ENCODE measurements at regions not wholly inside any gene's neighbourhood (a gene's known extent, or its start where the extent isn't known, plus 50 kb on each side); places are given as distances from the start of the nearest gene placed in this dataset.

DNA sequence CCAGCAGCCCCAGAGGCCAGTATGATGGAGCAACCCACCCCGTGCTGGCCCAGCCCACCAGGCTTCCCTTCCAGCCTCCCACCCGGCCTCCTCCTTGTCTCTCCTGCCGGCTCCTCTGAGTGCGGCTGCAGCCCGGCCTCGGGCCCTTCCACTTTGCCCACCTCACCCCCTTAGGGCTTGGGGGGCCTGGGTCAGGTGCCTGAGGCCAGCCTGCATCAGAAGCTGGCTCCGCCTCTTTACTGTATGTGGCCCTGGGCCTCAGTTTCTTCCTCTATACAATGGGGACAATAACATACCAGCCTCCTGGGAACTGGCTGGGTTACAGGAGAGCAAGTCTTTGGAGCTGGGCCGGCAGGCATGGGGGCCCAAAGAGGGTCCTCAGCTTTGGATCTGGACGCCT lies 221.1 kb upstream of the CIBAR2 start:
- no peak overlapping the region for H2BK5ac ChIP-seq (ENCODE audit: insufficient read length, low read length)
- no peak for TF ChIP-seq CTCF (conservative IDR thresholded peaks at IDR 0.05)
- H3K4me2 ChIP-seq (ENCODE audit: insufficient read depth, insufficient read length, low read length): no peak overlapping the region
- no peaks in the 10 kb centered on the region for H3K9me3 ChIP-seq (ENCODE audit: control insufficient read depth, low read depth, low read length)
- no peaks in the 10 kb centered on the region; the same call in 1 of the 2 replicates for H3K79me2 ChIP-seq (ENCODE audit: insufficient read depth, low read length)
- H3K18ac ChIP-seq (ENCODE audit: insufficient read length, low read depth, low read length): no peak overlapping the region
- H3K9me3 Mint-ChIP-seq: peaks cover 3 to 7% of the 10 kb centered on the region in 2 experiments; a peak in 4 of 5 replicates
- H3K4ac ChIP-seq (ENCODE audit: low read depth, low read length): no peak overlapping the region
- no peak for DNase-seq
- no peak overlapping the region for H3K27ac ChIP-seq (ENCODE audit: insufficient read length, low read depth, low read length)
- no peak overlapping the region for H2BK120ac ChIP-seq (ENCODE audit: low read depth, low read length, poor library complexity, severe bottlenecking)
- H3K27me3 ChIP-seq (ENCODE audit: insufficient read depth, low read length): peaks cover 23% of the 10 kb centered on the region; the same call in 1 of the 2 replicates
- no peak overlapping the region for H3K14ac ChIP-seq (ENCODE audit: insufficient read depth, low read length)
- H2BK15ac ChIP-seq (ENCODE audit: low read depth, low read length): no peak overlapping the region
- no peak overlapping the region for H4K5ac ChIP-seq (ENCODE audit: insufficient read length, low read depth, low read length)
- H2BK20ac ChIP-seq (ENCODE audit: low read depth, low read length, poor library complexity, severe bottlenecking): no peak overlapping the region
- peaks cover 12% of the 10 kb centered on the region for H3K23me2 ChIP-seq (ENCODE audit: insufficient read length, low read depth, low read length, poor library complexity, severe bottlenecking)
- peaks cover 49 to 58% of the 10 kb centered on the region in 2 experiments for H3K4me1 Mint-ChIP-seq
- H4K20me1 ChIP-seq (ENCODE audit: control insufficient read depth, insufficient read depth, insufficient read length): peaks cover 2% of the 10 kb centered on the region
- WGBS (ENCODE audit: extremely low coverage, insufficient read length, low lambda C conversion rate): no CpG with 5 or more reads among the region's 9 CpGs
- no peak overlapping the region for H2AK5ac ChIP-seq (ENCODE audit: insufficient read length, low read length)
- no peak overlapping the region for H3T11ph ChIP-seq (ENCODE audit: low read length)
- no peak overlapping the region for H2BK12ac ChIP-seq (ENCODE audit: insufficient read length, low read depth, low read length)
- peaks cover 80% of the 10 kb centered on the region for H3K27me3 Mint-ChIP-seq (ENCODE audit: low read depth)
- H4K91ac ChIP-seq (ENCODE audit: insufficient read length, low read depth, low read length): no peak overlapping the region
- H2AFZ ChIP-seq (ENCODE audit: low read length): no peak overlapping the region
- H3K23ac ChIP-seq (ENCODE audit: insufficient read length, low read depth, low read length): no peak overlapping the region
- H3K36me3 Mint-ChIP-seq (ENCODE audit: insufficient read depth in 1 of 3, low read depth in 3 of 3): peaks cover 0 to 7% (median 7%) of the 10 kb centered on the region in 3 experiments; a peak in 3 of 7 replicates
- peaks cover 4% of the 10 kb centered on the region for H3K4me1 ChIP-seq (ENCODE audit: insufficient read depth, low read length)
- H4K8ac ChIP-seq (replicated peaks; ENCODE audit: insufficient read length, low read depth, low read length): no peak overlapping the region
- H3K79me1 ChIP-seq (ENCODE audit: insufficient read depth, low read depth, low read length, poor library complexity, severe bottlenecking): no peaks in the 10 kb centered on the region
- H3K9ac ChIP-seq (ENCODE audit: extremely low read depth, insufficient read length, low read length): no peak overlapping the region
- H3K56ac ChIP-seq (ENCODE audit: insufficient read length, low read depth, low read length): no peak overlapping the region
- no peak overlapping the region for H3K27ac Mint-ChIP-seq
- H3K4me3 Mint-ChIP-seq: no peak overlapping the region

All from H9 (cell line).